HEK293T (cell line): ENCODE measurements at regions not wholly inside any gene's neighbourhood (a gene's known extent, or its start where the extent isn't known, plus 50 kb on each side); places are given as distances from the start of the nearest gene placed in this dataset.

Experiments
- CTCF ChIA-PET: fragments of 350-600 bp; formaldehyde crosslinking; extraction: SDS; loops from one replicate; lab custom pipeline; 2021; ENCODE audit warnings: antibody characterized with exemption, inconsistent platforms; lab: Yijun Ruan, JAX
- POLR2A ChIA-PET: fragments of 350-600 bp; formaldehyde crosslinking; extraction: SDS; loops from one replicate; lab custom pipeline; 2020; ENCODE audit warnings: antibody characterized with exemption, inconsistent platforms; lab: Yijun Ruan, JAX
- DNase-seq: peaks from one replicate; pipeline ENCODE4 v3.0.0; 2012; ENCODE audit warnings: mixed read lengths; ENCODE audit errors: extremely low spot score
- ARNT ChIP-seq: fragments of 450-650 bp; IDR thresholded peaks from 2 replicates; pipeline ENCODE4 v1.6.1; 2017; ENCODE audit warnings: mild to moderate bottlenecking
- BHLHE40 ChIP-seq: fragments of 450-650 bp; IDR thresholded peaks from 2 replicates; pipeline ENCODE4 v1.6.1; 2016; ENCODE audit warnings: mild to moderate bottlenecking, moderate library complexity, borderline replicate concordance
- CTBP1 ChIP-seq: fragments of 450-650 bp; IDR thresholded peaks from 2 replicates; pipeline ENCODE4 v1.6.1; 2016; ENCODE audit warnings: borderline replicate concordance
- ELF4 ChIP-seq: fragments of 450-650 bp; IDR thresholded peaks from 2 replicates; pipeline ENCODE4 v1.6.1; 2017; ENCODE audit warnings: antibody characterized with exemption
- FOXA1 ChIP-seq: fragments of 450-650 bp; IDR thresholded peaks from 2 replicates; pipeline ENCODE4 v1.6.1; 2016; ENCODE audit warnings: mild to moderate bottlenecking
- FOXK2 ChIP-seq: fragments of 450-650 bp; IDR thresholded peaks from 2 replicates; pipeline ENCODE4 v1.6.1; 2016; ENCODE audit warnings: mild to moderate bottlenecking
- FOXM1 ChIP-seq: fragments of 450-650 bp; IDR thresholded peaks from 2 replicates; pipeline ENCODE4 v1.6.1; 2017; ENCODE audit warnings: mild to moderate bottlenecking, borderline replicate concordance
- HDGF ChIP-seq: fragments of 450-650 bp; IDR thresholded peaks from 2 replicates; pipeline ENCODE4 v1.6.1; 2017; ENCODE audit warnings: antibody characterized with exemption, borderline replicate concordance
- L3MBTL2 ChIP-seq: fragments of 450-650 bp; conservative IDR thresholded peaks from 2 replicates; pipeline ENCODE4 v1.6.1; 2016; ENCODE audit warnings: mild to moderate bottlenecking
- LEF1 ChIP-seq: fragments of 450-650 bp; IDR thresholded peaks from 2 replicates; pipeline ENCODE4 v1.6.1; 2017; ENCODE audit warnings: mild to moderate bottlenecking, borderline replicate concordance
- NFRKB ChIP-seq: fragments of 450-650 bp; IDR thresholded peaks from 2 replicates; pipeline ENCODE4 v1.6.1; 2016; ENCODE audit warnings: mild to moderate bottlenecking, moderate library complexity
- SP1 ChIP-seq: fragments of 450-650 bp; IDR thresholded peaks from 2 replicates; pipeline ENCODE4 v1.6.1; 2017
- SUZ12 ChIP-seq: fragments of 450-650 bp; IDR thresholded peaks from 2 replicates; pipeline ENCODE4 v1.6.1; 2016; ENCODE audit warnings: mild to moderate bottlenecking
- TARDBP ChIP-seq: fragments of 450-650 bp; IDR thresholded peaks from 2 replicates; pipeline ENCODE4 v1.6.1; 2016
- ZNF384 ChIP-seq: fragments of 450-650 bp; IDR thresholded peaks from 2 replicates; pipeline ENCODE4 v1.6.1; 2016
- TF ChIP-seq, protein P1 (sequence below): fragments of 450-650 bp; IDR thresholded peaks from 2 replicates; pipeline ENCODE4 v1.6.1; 2016

DNA sequence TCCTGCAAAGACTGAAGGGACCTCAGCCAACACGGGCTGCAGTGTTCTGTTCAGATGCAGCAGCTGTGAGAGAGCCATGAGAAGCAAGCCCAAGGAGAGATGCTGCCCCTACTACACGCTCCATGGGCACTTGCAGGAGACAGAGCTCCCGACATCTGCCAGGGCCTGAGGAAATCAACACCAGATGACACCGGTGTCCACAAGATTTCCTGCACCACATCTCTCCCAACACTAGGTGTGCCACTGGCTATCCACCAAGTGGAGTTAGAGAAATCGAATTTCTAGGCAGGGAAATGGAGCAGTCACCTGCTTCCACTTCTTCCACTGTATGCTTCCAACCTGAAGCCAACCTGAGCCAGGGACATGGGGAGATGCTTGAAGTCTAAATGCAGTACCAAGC is 445.3 kb downstream of the RWDD3 start:
- ChIA-PET CTCF (no interaction called here), POLR2A (no interaction called here)
- no peak for TF ChIP-seq LEF1
- no peak for TF ChIP-seq ZNF384
- TF ChIP-seq FOXA1, result no peak
- TF ChIP-seq, protein P1, sequence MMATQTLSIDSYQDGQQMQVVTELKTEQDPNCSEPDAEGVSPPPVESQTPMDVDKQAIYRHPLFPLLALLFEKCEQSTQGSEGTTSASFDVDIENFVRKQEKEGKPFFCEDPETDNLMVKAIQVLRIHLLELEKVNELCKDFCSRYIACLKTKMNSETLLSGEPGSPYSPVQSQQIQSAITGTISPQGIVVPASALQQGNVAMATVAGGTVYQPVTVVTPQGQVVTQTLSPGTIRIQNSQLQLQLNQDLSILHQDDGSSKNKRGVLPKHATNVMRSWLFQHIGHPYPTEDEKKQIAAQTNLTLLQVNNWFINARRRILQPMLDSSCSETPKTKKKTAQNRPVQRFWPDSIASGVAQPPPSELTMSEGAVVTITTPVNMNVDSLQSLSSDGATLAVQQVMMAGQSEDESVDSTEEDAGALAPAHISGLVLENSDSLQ, result no peak
- TF ChIP-seq CTBP1, result no peak
- TF ChIP-seq TARDBP, result no peak
- TF ChIP-seq FOXM1, result no peak
- TF ChIP-seq ARNT, result no peak
- no peak for TF ChIP-seq BHLHE40
- no peak for TF ChIP-seq NFRKB
- no peak for TF ChIP-seq SP1
- TF ChIP-seq SUZ12, result no peak
- no peak for TF ChIP-seq FOXK2
- TF ChIP-seq ELF4, result no peak
- TF ChIP-seq L3MBTL2, result no peak
- no peak for TF ChIP-seq HDGF
- no peak for DNase-seq

DNA sequence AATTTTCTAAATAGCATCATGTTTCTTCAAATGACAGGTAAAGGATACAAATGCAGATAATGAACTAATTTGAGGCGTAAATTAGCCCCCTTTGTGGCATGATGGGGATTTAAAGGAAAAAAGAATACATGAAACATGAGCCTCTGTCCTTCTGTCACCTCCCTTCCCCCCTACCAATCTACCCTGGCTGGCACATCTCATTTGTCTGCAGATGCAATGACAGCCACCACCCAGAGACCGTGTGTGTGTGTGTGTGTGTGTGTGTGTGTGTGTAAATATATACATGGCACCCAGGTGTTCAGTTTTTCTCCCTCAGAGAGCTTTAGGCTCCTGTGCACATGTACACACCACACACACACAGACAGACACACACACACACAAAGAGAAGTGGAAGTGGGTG is 451.1 kb downstream of the RWDD3 start:
- ChIA-PET POLR2A (no interaction called here), CTCF (no interaction called here)
- no peak for DNase-seq
- TF ChIP-seq SP1 (no peak), BHLHE40 (no peak), ELF4 (no peak), LEF1 (no peak), CTBP1 (no peak), ZNF384 (no peak), HDGF (no peak), L3MBTL2 (no peak)
- TF ChIP-seq, protein P1, result no peak

DNA sequence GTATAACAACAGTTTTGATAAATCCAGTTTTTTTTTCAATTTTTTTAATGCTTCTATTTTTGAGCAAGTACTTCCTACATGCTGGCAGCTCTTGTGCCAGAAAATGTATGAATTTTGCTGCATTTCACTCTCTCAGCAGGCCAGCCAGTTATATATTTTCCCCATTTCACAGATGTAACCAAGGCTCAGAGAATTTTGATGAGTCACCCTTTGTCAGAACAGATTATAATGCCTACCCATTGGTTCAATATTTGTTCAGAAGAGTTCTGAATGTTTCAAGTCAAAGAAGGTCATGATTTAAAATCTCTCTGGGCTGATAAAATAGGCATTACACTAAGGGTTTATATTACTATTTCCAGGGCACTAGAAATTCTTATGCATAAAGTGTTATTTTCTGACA is 452.2 kb downstream of the RWDD3 start:
- ChIA-PET CTCF (no interaction called here), POLR2A (no interaction called here)
- TF ChIP-seq SUZ12 (no peak), FOXM1 (no peak), TARDBP (no peak), SP1 (no peak), HDGF (no peak), FOXA1 (no peak), FOXK2 (no peak), NFRKB (no peak), ZNF384 (no peak)
- TF ChIP-seq, protein P1, result no peak
- DNase-seq, result no peak

DNA sequence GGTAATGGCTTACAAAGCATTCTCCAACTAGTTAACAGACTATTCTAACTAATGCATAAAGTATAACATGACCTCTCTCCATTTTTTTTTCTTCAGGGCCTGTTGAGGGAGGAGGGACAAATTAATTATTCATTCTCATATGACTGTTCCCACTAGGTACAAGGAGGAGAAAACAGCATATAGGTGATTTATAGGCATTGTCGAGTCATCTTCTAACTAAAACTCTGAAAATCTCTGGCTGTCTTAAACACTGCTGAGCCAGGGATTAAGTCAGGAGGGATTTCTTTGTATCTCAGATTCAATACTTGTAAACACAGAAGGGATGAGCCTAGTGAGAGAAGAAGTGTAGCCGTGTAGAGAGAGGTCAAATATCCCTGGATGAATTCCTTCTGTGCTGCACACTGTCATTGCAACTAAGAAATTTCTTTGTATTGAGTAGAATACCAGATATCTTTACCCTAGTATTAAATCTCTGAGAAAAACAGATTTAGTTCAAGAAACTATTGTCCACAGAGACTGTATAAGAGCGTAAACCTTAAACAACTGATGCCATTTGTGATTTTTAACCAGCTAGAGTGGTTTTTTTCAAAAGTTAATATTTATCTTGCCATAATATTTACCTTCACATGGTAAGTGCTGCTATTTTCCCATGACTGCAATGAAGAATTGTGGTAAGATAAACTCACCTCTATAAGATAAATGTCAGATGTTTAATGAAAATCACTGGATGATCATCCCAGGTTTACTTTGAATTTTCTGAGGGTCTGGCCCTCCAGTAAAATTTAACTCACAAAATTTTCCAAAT is 465.3 kb downstream of the RWDD3 start:
- TF ChIP-seq ZNF384, result no peak
- no peak for TF ChIP-seq FOXM1
- no peak for TF ChIP-seq FOXK2
- no peak for TF ChIP-seq TARDBP
- no peak for TF ChIP-seq SP1
- TF ChIP-seq BHLHE40, result no peak
- TF ChIP-seq, protein P1, result no peak
- TF ChIP-seq FOXA1, result no peak
- no peak for TF ChIP-seq HDGF
- no peak for TF ChIP-seq SUZ12
- no peak for TF ChIP-seq ELF4
- no peak for TF ChIP-seq L3MBTL2
- no peak for TF ChIP-seq NFRKB
- no peak for TF ChIP-seq ARNT
- no peak for TF ChIP-seq CTBP1
- no peak for TF ChIP-seq LEF1
- DNase-seq, result no peak
- ChIA-PET POLR2A (no interaction called here), CTCF (no interaction called here)

DNA sequence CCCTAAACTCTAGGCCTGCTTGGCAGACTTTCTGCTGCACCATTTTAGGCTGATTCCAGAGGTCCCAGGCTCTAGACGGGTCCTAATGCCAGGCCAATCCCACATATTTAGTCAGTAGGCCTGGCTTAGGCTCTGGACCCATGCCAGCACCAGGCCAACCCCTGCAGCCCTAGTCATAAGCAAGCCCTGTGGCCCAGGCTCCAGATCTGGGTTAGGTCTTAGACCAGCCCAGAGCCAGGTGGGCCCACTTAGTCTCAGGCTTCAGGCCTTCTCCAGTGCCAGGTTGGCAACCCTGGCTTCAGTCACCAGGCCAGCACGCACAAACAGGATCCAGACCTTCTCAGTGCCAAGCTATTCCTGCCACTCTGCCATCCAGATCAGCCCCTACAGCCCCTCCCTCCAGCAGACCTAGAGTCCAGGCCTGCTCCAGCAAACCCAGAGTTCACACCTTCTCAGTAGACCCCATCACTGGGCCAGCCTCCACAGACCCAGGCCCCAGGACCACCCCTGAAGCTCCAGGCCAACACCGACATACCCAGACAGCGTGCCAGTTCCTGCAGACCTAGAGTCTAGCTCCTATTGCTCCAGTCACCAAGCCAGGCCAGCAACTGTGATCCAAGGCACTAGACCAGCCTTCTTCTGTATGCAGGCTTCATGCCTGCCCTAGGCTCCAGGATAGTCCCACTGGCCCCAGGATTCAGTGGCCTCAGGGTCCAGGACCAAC is 467.6 kb downstream of the RWDD3 start:
- DNase-seq, result no peak
- TF ChIP-seq LEF1 (no peak), FOXK2 (no peak), BHLHE40 (no peak), L3MBTL2 (no peak), ZNF384 (no peak), CTBP1 (no peak)
- ChIA-PET CTCF (no interaction called here), POLR2A (no interaction called here)
